H1 (cell line): ENCODE measurements at regions not wholly inside any gene's neighbourhood (a gene's known extent, or its start where the extent isn't known, plus 50 kb on each side); places are given as distances from the start of the nearest gene placed in this dataset.
A peak's percentile ranks its signal among the peaks of the same experiment; 100 is the strongest.

Experiments
- CTCF ChIA-PET: fragments of 300-600 bp; sonication (Branson Sonifier 250); formaldehyde crosslinking; loops from one replicate; lab custom pipeline; 2021; ENCODE audit not compliant: partially characterized antibody; lab: Charles Lee
- POLR2A ChIA-PET: fragments of 300-600 bp; sonication (Branson Sonifier 250); formaldehyde crosslinking; loops from one replicate; lab custom pipeline; 2021; ENCODE audit warnings: inconsistent platforms; ENCODE audit not compliant: partially characterized antibody; lab: Charles Lee
- DNase-seq, 2 experiments: peaks; one replicate each; pipeline versions ENCODE4 v3.0.0 to v3.0.0-alpha.2; 2010 to 2022; ENCODE audit warnings: low spot score in 2 of 2, low read depth in 1 of 2, mixed read lengths in 1 of 2
- FAIRE-seq: peaks from 2 replicates; lab custom pipeline; 2011; peaks lifted over from hg19 to GRCh38; lab: Jason Lieb, UNC
- H2AFZ ChIP-seq: 2 replicates; pipeline ENCODE4 v1.8.1; 2012; ENCODE audit warnings: low read length, inconsistent platforms
- H2AK5ac ChIP-seq: 2 replicates; pipeline ENCODE4 v1.6.1; 2013; ENCODE audit warnings: low read depth, low read length
- H2BK120ac ChIP-seq: replicated peaks from 2 replicates; pipeline ENCODE3; 2013; ENCODE audit warnings: low read depth, low read length, inconsistent platforms
- H2BK12ac ChIP-seq: 2 replicates; pipeline ENCODE4 v1.6.1; 2013; ENCODE audit warnings: low read depth, low read length
- H2BK15ac ChIP-seq: 2 replicates; pipeline ENCODE4 v1.6.1; 2013; ENCODE audit warnings: low read length
- H2BK20ac ChIP-seq: 2 replicates; pipeline ENCODE4 v1.6.1; 2013; ENCODE audit warnings: low read length
- H2BK5ac ChIP-seq: 2 replicates; pipeline ENCODE4 v1.6.1; 2013; ENCODE audit warnings: low read depth, low read length
- H3K14ac ChIP-seq: 2 replicates; pipeline ENCODE4 v1.6.1; 2013; ENCODE audit warnings: inconsistent platforms; ENCODE audit not compliant: insufficient read length
- H3K18ac ChIP-seq: 2 replicates; pipeline ENCODE4 v1.6.1; 2013; ENCODE audit warnings: low read length; ENCODE audit errors: extremely low read depth
- H3K23ac ChIP-seq: 2 replicates; pipeline ENCODE4 v1.6.1; 2013; ENCODE audit warnings: inconsistent platforms; ENCODE audit not compliant: insufficient read length
- H3K23me2 ChIP-seq: 2 replicates; pipeline ENCODE4 v1.6.1; 2013; ENCODE audit warnings: low read depth, low read length
- H3K27ac ChIP-seq: 2 replicates; pipeline ENCODE4 v1.6.1; 2011; ENCODE audit warnings: low read depth, low read length, inconsistent platforms
- H3K27me3 ChIP-seq, 4 experiments: replicated peaks in 1 of 4; 1 replicate in 1 of 4; 2 replicates in 3 of 4; pipeline versions ENCODE4 v1.6.1 to v1.8.1; 2011 to 2013; ENCODE audit warnings: low read length in 3 of 4, mild to moderate bottlenecking in 3 of 4, inconsistent platforms in 2 of 4, mixed read lengths in 2 of 4, moderate library complexity in 1 of 4; ENCODE audit not compliant: control insufficient read depth in 3 of 4, insufficient read depth in 3 of 4; ENCODE audit errors: extremely low read depth in 1 of 4
- H3K36me3 ChIP-seq, 4 experiments: 2 replicates each; pipeline versions ENCODE4 v1.6.1 to v1.8.1; 2011 to 2013; ENCODE audit warnings: mild to moderate bottlenecking in 4 of 4, low read length in 3 of 4, moderate library complexity in 2 of 4, control low read depth in 1 of 4, inconsistent platforms in 1 of 4; ENCODE audit not compliant: insufficient read depth in 4 of 4, control insufficient read depth in 2 of 4
- H3K4ac ChIP-seq: replicated peaks from 2 replicates; pipeline ENCODE3; 2013; ENCODE audit warnings: low read length, low read depth, mixed read lengths, inconsistent platforms; ENCODE audit not compliant: insufficient read length
- H3K4me1 ChIP-seq, 4 experiments: replicated peaks in 1 of 4; 1 replicate in 1 of 4; 2 replicates in 3 of 4; pipeline versions ENCODE4 v1.6.1 to v1.8.1; 2011 to 2013; ENCODE audit warnings: low read length in 3 of 4, inconsistent platforms in 2 of 4, mixed read lengths in 1 of 4; ENCODE audit not compliant: insufficient read depth in 4 of 4, control insufficient read depth in 3 of 4
- H3K4me2 ChIP-seq, 2 experiments: 2 replicates each; pipeline versions ENCODE4 v1.6.1 to v1.8.1; 2011 to 2013; ENCODE audit warnings: low read depth in 2 of 2, low read length in 2 of 2, control low read depth in 1 of 2, inconsistent platforms in 1 of 2, mild to moderate bottlenecking in 1 of 2; ENCODE audit not compliant: insufficient read depth in 1 of 2
- H3K4me3 ChIP-seq, 4 experiments: fragments of 200-600, 300-600 bp in 1 of 4; sonication (generic), shearing (Covaris generic), sonication (Bioruptor Twin) in 1 of 4; 2 replicates each; pipeline versions ENCODE4 v1.5.1 to v1.8.1; 2011 to 2016; ENCODE audit warnings: low read length in 4 of 4, low read depth in 3 of 4, control low read depth in 2 of 4, inconsistent platforms in 2 of 4, mild to moderate bottlenecking in 2 of 4, mixed read lengths in 1 of 4, moderate library complexity in 1 of 4; ENCODE audit not compliant: insufficient read depth in 2 of 4; ENCODE audit errors: extremely low read depth in 1 of 4
- H3K56ac ChIP-seq: replicated peaks from 2 replicates; pipeline ENCODE3; 2013; ENCODE audit warnings: low read depth, mild to moderate bottlenecking, mixed read lengths, low read length, inconsistent platforms; ENCODE audit not compliant: insufficient read length
- H3K79me1 ChIP-seq: 2 replicates; pipeline ENCODE4 v1.6.1; 2013; ENCODE audit warnings: low read depth, low read length, control low read depth
- H3K79me2 ChIP-seq, 2 experiments: 2 replicates each; pipeline versions ENCODE4 v1.6.1 to v1.8.1; 2012 to 2013; ENCODE audit warnings: low read length in 2 of 2, mild to moderate bottlenecking in 2 of 2, inconsistent platforms in 1 of 2; ENCODE audit not compliant: insufficient read depth in 2 of 2, control insufficient read depth in 1 of 2
- H3K9ac ChIP-seq, 4 experiments: replicated peaks in 1 of 4; 1 replicate in 1 of 4; 2 replicates in 3 of 4; pipeline versions ENCODE4 v1.6.1 to v1.8.1; 2011 to 2013; ENCODE audit warnings: low read depth in 3 of 4, low read length in 3 of 4, control low read depth in 2 of 4, mild to moderate bottlenecking in 2 of 4, moderate library complexity in 2 of 4, inconsistent platforms in 1 of 4; ENCODE audit errors: extremely low read depth in 1 of 4
- H3K9me3 ChIP-seq, 2 experiments: 2 replicates each; pipeline versions ENCODE4 v1.6.1 to v1.8.1; 2012 to 2013; ENCODE audit warnings: mild to moderate bottlenecking in 2 of 2, moderate library complexity in 2 of 2, control low read depth in 1 of 2, inconsistent platforms in 1 of 2, low read depth in 1 of 2, low read length in 1 of 2, mixed read lengths in 1 of 2; ENCODE audit not compliant: insufficient read depth in 2 of 2
- H4K20me1 ChIP-seq, 2 experiments: replicated peaks in 1 of 2; 2 replicates each; pipeline versions ENCODE3 to v1.8.1; 2011 to 2013; ENCODE audit warnings: inconsistent platforms in 2 of 2, low read length in 2 of 2, mild to moderate bottlenecking in 1 of 2; ENCODE audit not compliant: insufficient read depth in 2 of 2, control insufficient read depth in 1 of 2
- H4K5ac ChIP-seq: 2 replicates; pipeline ENCODE4 v1.6.1; 2013; ENCODE audit warnings: low read length, low read depth, mixed read lengths, inconsistent platforms; ENCODE audit not compliant: insufficient read length
- H4K8ac ChIP-seq: 2 replicates; pipeline ENCODE4 v1.8.0; 2013; ENCODE audit warnings: mild to moderate bottlenecking, moderate library complexity, low read length, inconsistent platforms; ENCODE audit not compliant: insufficient read depth; ENCODE audit errors: extremely low read depth
- H4K91ac ChIP-seq: replicated peaks from 2 replicates; pipeline ENCODE3; 2013; ENCODE audit warnings: low read length, mixed read lengths, inconsistent platforms; ENCODE audit not compliant: insufficient read length
- BRCA1 ChIP-seq: IDR thresholded peaks from 2 replicates; pipeline ENCODE4 v1.6.1; 2012; ENCODE audit warnings: low read depth, low read length, improper control_type of control experiment
- CEBPB ChIP-seq: IDR thresholded peaks from 2 replicates; pipeline ENCODE4 v1.6.1; 2012; ENCODE audit warnings: low read depth, low read length
- CHD2 ChIP-seq: IDR thresholded peaks from 2 replicates; pipeline ENCODE4 v1.6.1; 2012; ENCODE audit warnings: low read length, improper control_type of control experiment
- GABPA ChIP-seq: IDR thresholded peaks from 2 replicates; pipeline ENCODE4 v1.6.1; 2011; ENCODE audit warnings: mild to moderate bottlenecking, low read length, moderate library complexity, borderline replicate concordance; ENCODE audit not compliant: insufficient read depth
- JUND ChIP-seq: IDR thresholded peaks from 2 replicates; pipeline ENCODE4 v1.6.1; 2011; ENCODE audit warnings: mild to moderate bottlenecking, improper control_type of control experiment, low read length
- KDM1A ChIP-seq: fragments of 200-600, 300-600 bp; sonication (generic); IDR thresholded peaks from 2 replicates; pipeline ENCODE4 v1.7.1; 2016; ENCODE audit warnings: mild to moderate bottlenecking, low read length, borderline replicate concordance
- KDM5A ChIP-seq: fragments of 200-600 bp; IDR thresholded peaks from 2 replicates; pipeline ENCODE4 v1.7.1; 2012; ENCODE audit warnings: mild to moderate bottlenecking, low read length, inconsistent platforms, mixed read lengths
- NANOG ChIP-seq: IDR thresholded peaks from 2 replicates; pipeline ENCODE4 v1.6.1; 2011; ENCODE audit warnings: low read length, low read depth, mild to moderate bottlenecking, inconsistent platforms; ENCODE audit not compliant: insufficient read depth, poor library complexity, severe bottlenecking
- POLR2AphosphoS5 ChIP-seq: IDR thresholded peaks from 2 replicates; pipeline ENCODE4 v1.6.1; 2011; ENCODE audit warnings: low read depth, low read length
- RFX5 ChIP-seq: IDR thresholded peaks from 2 replicates; pipeline ENCODE4 v1.6.1; 2011; ENCODE audit warnings: low read depth, low read length, improper control_type of control experiment, borderline replicate concordance
- RXRA ChIP-seq: IDR thresholded peaks from 2 replicates; pipeline ENCODE4 v1.6.1; 2011; ENCODE audit warnings: low read depth, mild to moderate bottlenecking, low read length, moderate library complexity; ENCODE audit not compliant: insufficient read depth
- SP1 ChIP-seq: IDR thresholded peaks from 2 replicates; pipeline ENCODE4 v1.6.1; 2011; ENCODE audit warnings: low read depth, low read length
- SRF ChIP-seq: IDR thresholded peaks from 2 replicates; pipeline ENCODE4 v1.6.1; 2011; ENCODE audit warnings: mild to moderate bottlenecking, low read depth, low read length, moderate library complexity
- WGBS, 2 experiments: shearing (Covaris generic) in 1 of 2; methylation state at CpG; one replicate each; pipeline versions ENCODE4 v1.1.6 to v1.1.7; 2013 to 2015; ENCODE audit warnings: low lambda C conversion rate in 2 of 2, mixed read lengths in 2 of 2, inconsistent platforms in 1 of 2, low coverage in 1 of 2, missing lambda C conversion rate in 1 of 2; ENCODE audit not compliant: insufficient replicate concordance in 2 of 2, insufficient coverage in 1 of 2, insufficient read length in 1 of 2; ENCODE audit errors: extremely low coverage in 1 of 2, missing lambda C conversion rate in 1 of 2; 5-methylcytosine and 5-hydroxymethylcytosine counted together

DNA sequence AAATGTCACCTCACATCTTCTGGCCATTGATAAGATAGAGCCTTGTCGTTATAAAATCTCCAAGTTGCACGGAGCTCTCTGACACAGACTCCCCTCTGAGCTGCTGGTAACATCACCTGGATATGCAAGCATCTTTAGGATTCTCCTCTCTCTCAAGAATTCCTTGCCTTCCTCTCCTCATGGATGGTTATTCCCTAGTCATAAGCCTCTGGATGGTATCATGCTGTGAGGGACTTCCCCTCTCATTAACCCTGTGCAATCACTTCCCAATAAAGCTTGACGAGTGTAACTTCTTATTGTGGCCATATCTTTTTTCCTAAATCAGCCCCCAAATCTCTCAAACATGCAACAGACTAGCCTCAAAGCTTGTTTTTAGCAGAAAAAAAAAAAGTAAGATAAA is 1057.0 kb upstream of the SLIT2 start:
- Histone ChIP-seq H3K23ac (no peak overlapping the region), H3K27ac (no peak overlapping the region; the same call in 1 of the 2 replicates)
- POLR2A ChIA-PET, result interaction anchor here (0.5 to 1.4 kb wide), 2 partner anchors 15 to 1609 kb away, joined by 3 to 5 read pairs; no protein-coding TSS in a partner anchor
- TF ChIP-seq RXRA (no peak), CEBPB (no peak), CHD2 (no peak), KDM1A (no peak), SP1 (0 out of 2 replicates have a peak, but pooled peaks have one; percentile 8), GABPA (no peak), RFX5 (no peak), POLR2AphosphoS5 (no peak), SRF (no peak), KDM5A (no peak), JUND (no peak), BRCA1 (no peak), NANOG (no peak)

More for the DNA sequence above, 1057.0 kb upstream of the SLIT2 start:
- Histone ChIP-seq H3K4me2 (peak overlapping the region in 1 of 2 experiments; percentile 50; a peak in 1 of 4 replicates), H2BK15ac (no peak overlapping the region), H3K36me3 (no peaks in the 10 kb centered on the region), H2BK12ac (no peak overlapping the region), H4K91ac (no peak overlapping the region), H3K79me1 (no peaks in the 10 kb centered on the region), H4K5ac (no peak overlapping the region), H2BK120ac (no peak overlapping the region), H3K4ac (no peak overlapping the region), H3K23me2 (no peaks in the 10 kb centered on the region), H3K9ac (no peak overlapping the region), H3K4me1 (peaks cover 3 to 17% (median 11%) of the 10 kb centered on the region in 4 experiments; a peak in 6 of 7 replicates), H4K20me1 (no peaks in the 10 kb centered on the region), H3K79me2 (no peaks in the 10 kb centered on the region), H3K18ac (no peak overlapping the region), H2BK20ac (no peak overlapping the region), H3K56ac (no peak overlapping the region), H2AK5ac (no peak overlapping the region), H2BK5ac (0 out of 2 replicates have a peak overlapping the region, but pooled peaks have one; percentile 97), H3K14ac (no peak overlapping the region), H2AFZ (no peak overlapping the region), H3K4me3 (peak overlapping the region in 1 of 4 experiments; percentile 18; a peak in 1 of 8 replicates), H3K9me3 (peaks cover 11 to 17% of the 10 kb centered on the region in 2 experiments; a peak in 2 of 4 replicates), H4K8ac (no peak overlapping the region), H3K27me3 (no peaks in the 10 kb centered on the region)
- CTCF ChIA-PET, result interaction anchor here (0.6 kb wide), 1 partner anchor 1999 kb away, joined by 3 read pairs; no protein-coding TSS in a partner anchor
- WGBS, 2 experiments, result 16% methylated on average over 3 of the region's 3 CpGs; no CpG with 5 or more reads in 1 of the 2 experiments
- FAIRE-seq, result peak; percentile 92
- no peak for DNase-seq
